IPS-15b (cell line): ENCODE measurements at regions not wholly inside any gene's neighbourhood (a gene's known extent, or its start where the extent isn't known, plus 50 kb on each side); places are given as distances from the start of the nearest gene placed in this dataset.
"Not testable (repeated sequence)": the region's sequence is repeated elsewhere in the genome, so short reads cannot be mapped to it uniquely, and the experiment has no call there.

ENCODE experiments used
- H3K27me3 ChIP-seq: one replicate; pipeline ENCODE4 v1.6.1; 2013; ENCODE audit warnings: low read length; ENCODE audit not compliant: control insufficient read depth, insufficient read depth
- H3K36me3 ChIP-seq: one replicate; pipeline ENCODE4 v1.6.1; 2013; ENCODE audit warnings: low read length; ENCODE audit not compliant: control insufficient read depth, insufficient read depth
- H3K4me1 ChIP-seq: one replicate; pipeline ENCODE4 v1.6.1; 2013; ENCODE audit warnings: mild to moderate bottlenecking, low read length; ENCODE audit not compliant: control insufficient read depth, insufficient read depth
- H3K4me3 ChIP-seq: one replicate; pipeline ENCODE4 v1.5.1; 2013; ENCODE audit warnings: low read depth, low read length
- H3K9ac ChIP-seq: one replicate; pipeline ENCODE4 v1.6.1; 2013; ENCODE audit warnings: low read depth, mild to moderate bottlenecking, low read length
- H3K9me3 ChIP-seq: one replicate; pipeline ENCODE4 v1.6.1; 2013; ENCODE audit warnings: mild to moderate bottlenecking, low read length; ENCODE audit not compliant: control insufficient read depth, insufficient read depth

GRCh38 chr1:146774988-146775387 lies 163.1 kb upstream of the NBPF12 start:
- not testable (repeated sequence) for H3K27me3 ChIP-seq, H3K9me3 ChIP-seq, H3K4me1 ChIP-seq, H3K4me3 ChIP-seq, H3K36me3 ChIP-seq, H3K9ac ChIP-seq

DNA sequence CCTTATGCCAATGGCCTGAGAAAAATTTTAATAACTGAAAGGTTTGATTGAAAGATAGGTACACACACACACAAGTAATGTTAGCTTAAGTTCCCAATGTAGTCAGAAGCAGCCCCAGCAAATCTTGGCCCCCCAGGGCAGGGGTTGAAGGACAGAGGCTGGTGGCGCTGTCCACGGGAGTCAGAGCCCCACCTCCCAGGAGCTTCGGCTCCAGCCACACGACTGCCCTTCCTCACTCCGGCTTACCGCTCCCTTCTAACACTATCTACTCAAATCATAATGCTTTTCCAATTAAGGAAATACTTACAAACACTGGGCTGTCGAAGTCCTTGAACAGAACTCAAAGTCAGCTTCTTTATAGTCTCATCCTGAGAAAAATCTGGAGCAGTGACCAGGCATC lies 163.9 kb upstream of the NBPF12 start:
- not testable (repeated sequence) for H3K9me3 ChIP-seq, H3K4me1 ChIP-seq, H3K4me3 ChIP-seq, H3K36me3 ChIP-seq, H3K9ac ChIP-seq, H3K27me3 ChIP-seq

- not testable (repeated sequence) for H3K36me3 ChIP-seq
Measured at GRCh38 chr1:146771409-146771808, 166.7 kb upstream of the NBPF12 start.

GRCh38 chr1:146770998-146771397 lies 167.1 kb upstream of the NBPF12 start:
- H3K36me3 ChIP-seq, H3K27me3 ChIP-seq, H3K4me1 ChIP-seq, H3K9me3 ChIP-seq, H3K9ac ChIP-seq, H3K4me3 ChIP-seq: not testable (repeated sequence)

More at GRCh38 chr1:146771409-146771808, 166.7 kb upstream of the NBPF12 start:
- not testable (repeated sequence) for H3K9ac ChIP-seq, H3K4me3 ChIP-seq, H3K27me3 ChIP-seq, H3K4me1 ChIP-seq, H3K9me3 ChIP-seq

GRCh38 chr1:146763234-146763633 lies 174.9 kb upstream of the NBPF12 start:
- H3K9ac ChIP-seq, H3K27me3 ChIP-seq, H3K9me3 ChIP-seq, H3K36me3 ChIP-seq, H3K4me1 ChIP-seq, H3K4me3 ChIP-seq: not testable (repeated sequence)

DNA sequence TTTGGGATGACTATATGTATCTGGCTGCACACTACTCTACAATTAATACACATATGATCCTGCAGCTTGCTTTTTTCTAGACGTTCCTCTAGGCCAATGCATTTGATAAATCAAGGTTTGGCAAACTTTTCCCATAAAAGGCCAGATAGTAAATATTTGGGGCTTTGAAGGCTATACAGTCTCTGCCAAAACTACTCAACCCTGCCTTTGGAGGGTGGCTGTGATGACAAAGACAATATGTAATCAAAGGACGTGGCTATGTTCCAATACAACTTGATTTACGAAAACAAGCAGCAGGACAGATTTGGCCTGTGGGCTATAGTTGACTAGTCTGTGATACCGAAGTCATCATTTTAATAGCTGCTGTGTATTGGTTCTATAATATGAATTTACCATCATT lies 181.3 kb upstream of the NBPF12 start:
- H3K9ac ChIP-seq, H3K36me3 ChIP-seq, H3K27me3 ChIP-seq, H3K4me1 ChIP-seq, H3K9me3 ChIP-seq, H3K4me3 ChIP-seq: not testable (repeated sequence)

DNA sequence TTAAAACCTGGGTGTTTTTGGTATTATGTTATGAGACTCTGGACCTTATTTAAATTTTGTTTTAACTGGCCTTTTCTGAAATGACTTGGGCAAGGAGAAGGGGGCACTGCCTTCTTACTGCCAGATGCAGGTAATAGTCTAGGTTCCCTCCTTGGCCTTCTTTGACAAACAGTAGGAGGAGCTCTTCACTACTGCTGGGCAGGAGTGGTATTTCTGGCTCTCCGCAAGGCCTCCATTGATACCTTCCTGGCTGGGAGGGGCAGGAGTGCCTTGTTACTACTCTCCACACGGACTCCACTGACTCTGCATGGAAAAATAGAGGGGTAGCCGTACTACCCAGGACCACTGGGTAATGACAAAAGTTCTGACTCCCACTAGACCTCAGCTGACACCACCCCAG lies 189.4 kb upstream of the NBPF12 start:
- not testable (repeated sequence) for H3K27me3 ChIP-seq, H3K36me3 ChIP-seq, H3K4me1 ChIP-seq, H3K9me3 ChIP-seq, H3K4me3 ChIP-seq, H3K9ac ChIP-seq

- H3K9ac ChIP-seq, H3K4me1 ChIP-seq, H3K4me3 ChIP-seq, H3K36me3 ChIP-seq, H3K9me3 ChIP-seq, H3K27me3 ChIP-seq: not testable (repeated sequence)
Measured at GRCh38 chr1:146731981-146732680, 206.0 kb upstream of the NBPF12 start.

GRCh38 chr1:146729642-146730344 lies 208.3 kb upstream of the NBPF12 start:
- H3K4me3 ChIP-seq, H3K9ac ChIP-seq, H3K27me3 ChIP-seq, H3K4me1 ChIP-seq, H3K36me3 ChIP-seq, H3K9me3 ChIP-seq: not testable (repeated sequence)

- not testable (repeated sequence) for H3K9ac ChIP-seq, H3K4me1 ChIP-seq, H3K27me3 ChIP-seq, H3K9me3 ChIP-seq, H3K36me3 ChIP-seq, H3K4me3 ChIP-seq
Measured at GRCh38 chr1:146715054-146715453, 223.1 kb upstream of the NBPF12 start.

DNA sequence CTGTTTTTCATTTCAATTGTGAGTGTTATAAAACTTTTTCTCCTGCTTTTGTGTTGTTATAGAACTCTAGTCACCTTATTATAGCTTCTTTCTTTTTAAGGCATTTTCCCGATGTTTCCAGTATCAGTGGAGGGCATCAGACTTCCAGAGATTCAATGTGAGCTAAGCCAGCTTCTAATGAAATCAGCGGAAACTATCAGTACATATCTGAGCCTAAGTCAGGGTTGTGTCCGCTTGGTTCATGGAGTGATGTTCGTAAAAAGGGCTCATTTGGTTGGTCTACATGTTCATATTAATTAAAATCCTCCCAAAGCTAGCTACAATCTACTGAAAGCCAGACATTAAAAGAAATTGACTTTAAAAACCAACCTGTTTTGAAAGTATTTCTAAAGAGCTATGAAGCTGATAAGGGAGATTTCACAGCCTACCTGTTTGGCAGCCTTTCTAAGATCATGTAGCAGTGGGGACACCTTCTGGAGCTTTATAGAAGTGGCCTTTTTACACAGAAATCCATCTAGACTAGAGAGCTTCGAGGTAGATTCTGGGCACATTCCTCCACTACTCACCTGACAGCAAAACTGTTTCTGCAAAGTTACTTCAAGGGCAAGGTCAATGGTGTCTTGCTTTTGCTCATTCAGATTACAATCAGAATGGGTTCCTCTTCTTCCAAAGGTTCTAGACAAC lies 227.1 kb upstream of the NBPF12 start:
- not testable (repeated sequence) for H3K9ac ChIP-seq, H3K4me3 ChIP-seq, H3K36me3 ChIP-seq, H3K4me1 ChIP-seq, H3K27me3 ChIP-seq, H3K9me3 ChIP-seq

DNA sequence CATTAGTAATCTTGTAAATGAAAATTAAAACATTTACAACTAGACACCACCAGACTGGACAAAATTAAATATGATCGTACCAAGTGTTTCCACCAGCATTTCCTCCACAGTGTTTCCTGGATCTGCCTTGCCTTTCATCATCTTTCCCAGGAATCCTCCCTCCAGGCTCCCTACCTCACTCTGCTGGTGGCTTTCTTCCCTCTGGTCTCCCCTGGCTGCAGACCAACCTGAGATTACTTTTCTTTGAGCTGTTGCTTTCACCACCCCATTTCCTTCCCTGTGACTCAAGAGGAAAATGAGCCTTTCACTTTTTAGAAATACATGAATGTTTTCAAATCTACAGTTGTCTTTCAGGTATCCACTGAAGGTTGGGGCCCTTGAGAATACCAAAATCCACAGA lies 228.8 kb upstream of the NBPF12 start:
- not testable (repeated sequence) for H3K9ac ChIP-seq, H3K27me3 ChIP-seq, H3K36me3 ChIP-seq, H3K4me1 ChIP-seq, H3K4me3 ChIP-seq, H3K9me3 ChIP-seq
